Thymus (tissue), 11 donors: ENCODE measurements at regions not wholly inside any gene's neighbourhood (a gene's known extent, or its start where the extent isn't known, plus 50 kb on each side); places are given as distances from the start of the nearest gene placed in this dataset.

ENCODE experiments used
- DNase-seq, 9 donors: peaks; one replicate each; pipeline ENCODE4 v3.0.0-alpha.2; 2013; ENCODE audit warnings: low spot score in 9 of 9, low read depth in 6 of 9, missing footprints in 1 of 9
- H3K27ac ChIP-seq, 2 donors: one replicate each; pipeline ENCODE4 v1.5.1; 2013; ENCODE audit warnings: control low read depth in 1 of 2, low read depth in 1 of 2, low read length in 1 of 2, mild to moderate bottlenecking in 1 of 2, moderate library complexity in 1 of 2
- H3K27me3 ChIP-seq, 2 donors: one replicate each; pipeline ENCODE4 v1.5.1; 2013; ENCODE audit warnings: low read length in 1 of 2; ENCODE audit not compliant: control insufficient read depth in 2 of 2, insufficient read depth in 1 of 2
- H3K36me3 ChIP-seq, 2 donors: one replicate each; pipeline ENCODE4 v1.5.1; 2013; ENCODE audit warnings: low read length in 1 of 2, mild to moderate bottlenecking in 1 of 2, moderate library complexity in 1 of 2; ENCODE audit not compliant: control insufficient read depth in 2 of 2, insufficient read depth in 2 of 2
- H3K4me1 ChIP-seq, 2 donors: one replicate each; pipeline ENCODE4 v1.5.1; 2013; ENCODE audit warnings: low read length in 2 of 2; ENCODE audit not compliant: control insufficient read depth in 2 of 2, insufficient read depth in 2 of 2
- H3K4me3 ChIP-seq, 2 donors: one replicate each; pipeline ENCODE4 v1.5.1; 2013; ENCODE audit warnings: low read length in 2 of 2, control low read depth in 1 of 2, mild to moderate bottlenecking in 1 of 2
- H3K9me3 ChIP-seq, 2 donors: one replicate each; pipeline ENCODE4 v1.5.1; 2013; ENCODE audit warnings: low read length in 1 of 2, mild to moderate bottlenecking in 1 of 2; ENCODE audit not compliant: control insufficient read depth in 2 of 2, insufficient read depth in 1 of 2
- WGBS: extraction: QIAGEN DNeasy Blood & Tissue Kit; methylation state at CpG from one replicate; pipeline ENCODE4 v1.1.7; 2013; 5-methylcytosine and 5-hydroxymethylcytosine counted together
- donor health status: healthy.

- no peaks in the 10 kb centered on the region for H3K9me3 ChIP-seq
- no peaks in the 10 kb centered on the region for H3K4me1 ChIP-seq
- H3K4me3 ChIP-seq: no peak overlapping the region
- DNase-seq: no peak
- no peaks in the 10 kb centered on the region for H3K27me3 ChIP-seq
- WGBS: 96% methylated on average over 4 of the region's 4 CpGs
- no peaks in the 10 kb centered on the region for H3K36me3 ChIP-seq
- no peak overlapping the region for H3K27ac ChIP-seq
Measured at GRCh38 chr1:67626090-67626860, 58.7 kb upstream of the GADD45A start.

DNA sequence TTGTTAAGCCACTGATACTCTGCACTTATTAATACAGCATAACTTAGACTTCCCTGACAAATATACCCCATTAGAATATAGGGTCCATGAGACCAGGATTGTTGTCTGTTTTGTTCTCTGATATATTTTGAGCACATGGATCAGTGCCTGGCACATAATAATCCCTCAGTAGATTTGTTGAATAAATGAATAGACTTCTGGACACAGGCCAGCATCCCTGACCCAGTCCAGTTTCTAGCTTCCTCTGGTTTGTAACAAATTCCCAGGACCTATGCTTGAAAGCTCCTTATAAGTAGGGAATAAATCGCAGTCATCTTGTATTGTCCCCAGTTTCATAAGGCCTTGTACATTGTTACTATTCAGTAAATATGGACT is 58.2 kb upstream of the GADD45A start:
- Histone ChIP-seq H3K9me3 (no peaks in the 10 kb centered on the region), H3K4me3 (no peak overlapping the region), H3K27me3 (no peaks in the 10 kb centered on the region), H3K4me1 (no peaks in the 10 kb centered on the region), H3K27ac (no peak overlapping the region), H3K36me3 (no peaks in the 10 kb centered on the region)
- WGBS: 98% methylated on average over 1 of the region's 1 CpG
- no peak for DNase-seq

- no peaks in the 10 kb centered on the region for H3K4me1 ChIP-seq
- no peaks in the 10 kb centered on the region for H3K36me3 ChIP-seq
- no peaks in the 10 kb centered on the region for H3K9me3 ChIP-seq
- H3K27ac ChIP-seq: no peak overlapping the region
- no peak for DNase-seq
- no peak overlapping the region for H3K4me3 ChIP-seq
- H3K27me3 ChIP-seq: no peaks in the 10 kb centered on the region
- 96% methylated on average over 3 of the region's 3 CpGs for WGBS
Measured at GRCh38 chr1:67627336-67627735, 57.7 kb upstream of the GADD45A start.

DNA sequence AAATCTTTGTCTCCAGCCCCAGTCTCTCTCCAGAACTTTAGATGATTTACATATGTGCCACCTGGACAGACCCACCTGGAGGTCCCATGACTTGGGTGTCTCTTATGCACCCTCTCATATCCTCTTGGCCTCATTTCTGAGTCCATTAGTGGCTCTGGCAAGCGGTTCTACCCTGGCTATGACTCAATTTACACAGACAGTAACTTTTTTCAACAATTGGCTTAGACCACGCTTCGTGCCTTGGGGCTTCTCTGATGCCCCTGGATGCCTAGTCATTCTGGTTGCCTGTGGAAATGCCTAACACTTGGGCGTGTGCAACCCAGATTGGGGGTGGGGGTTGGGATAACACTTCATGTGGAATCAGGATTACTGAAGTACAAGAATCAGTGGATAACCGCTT is 57.1 kb upstream of the GADD45A start:
- no peaks in the 10 kb centered on the region for H3K9me3 ChIP-seq
- H3K36me3 ChIP-seq: no peaks in the 10 kb centered on the region
- no peak overlapping the region for H3K27ac ChIP-seq
- 97% methylated on average over 5 of the region's 5 CpGs for WGBS
- no peak overlapping the region for H3K4me3 ChIP-seq
- H3K27me3 ChIP-seq: no peaks in the 10 kb centered on the region
- H3K4me1 ChIP-seq: no peaks in the 10 kb centered on the region
- DNase-seq: no peak

- Histone ChIP-seq H3K27me3 (no peaks in the 10 kb centered on the region), H3K4me1 (no peaks in the 10 kb centered on the region), H3K36me3 (no peaks in the 10 kb centered on the region), H3K27ac (no peak overlapping the region), H3K4me3 (no peak overlapping the region), H3K9me3 (no peaks in the 10 kb centered on the region)
- WGBS: 93% methylated on average over 1 of the region's 1 CpG
- no peak for DNase-seq
Measured at GRCh38 chr1:67629370-67630075, 55.5 kb upstream of the GADD45A start.

DNA sequence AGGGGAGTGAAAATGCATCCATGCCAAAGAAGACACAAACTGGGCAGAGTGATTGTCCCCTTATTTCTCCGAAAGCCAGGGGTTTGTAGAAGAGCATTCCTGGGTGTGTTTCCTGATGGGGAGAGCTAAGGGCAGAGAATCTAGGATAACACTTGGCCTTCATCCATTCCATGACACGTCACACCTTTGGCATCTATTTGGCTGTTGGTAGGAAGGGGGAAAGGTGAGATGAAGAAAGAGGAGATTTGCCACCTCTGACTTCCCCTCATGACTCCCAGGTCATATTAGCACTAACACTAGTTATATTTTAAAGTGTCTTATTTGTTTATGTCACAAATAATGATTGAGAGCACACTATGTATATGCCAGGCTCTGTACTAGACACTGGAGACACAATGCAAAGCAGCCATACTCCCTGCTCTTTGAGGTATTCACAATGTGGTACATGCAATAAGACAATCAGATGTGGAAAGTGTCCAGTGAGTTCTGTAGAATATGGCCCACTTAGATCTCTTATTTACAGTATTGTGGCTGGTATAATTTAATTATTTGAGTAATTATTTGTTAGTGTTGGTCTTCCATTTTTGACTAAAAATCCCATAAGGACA is 54.5 kb upstream of the GADD45A start:
- no peaks in the 10 kb centered on the region for H3K27me3 ChIP-seq
- peaks cover 0 to 3% of the 10 kb centered on the region in 2 donors for H3K4me1 ChIP-seq
- WGBS: 94% methylated on average over 2 of the region's 2 CpGs
- no peak overlapping the region for H3K27ac ChIP-seq
- H3K36me3 ChIP-seq: no peaks in the 10 kb centered on the region
- DNase-seq: no peak
- no peak overlapping the region for H3K4me3 ChIP-seq
- H3K9me3 ChIP-seq: no peaks in the 10 kb centered on the region

GRCh38 chr1:67632356-67632755 is 52.6 kb upstream of the GADD45A start:
- Histone ChIP-seq H3K4me1 (peaks cover 0 to 6% of the 10 kb centered on the region in 2 donors), H3K27ac (no peak overlapping the region), H3K9me3 (no peaks in the 10 kb centered on the region), H3K4me3 (no peak overlapping the region), H3K36me3 (no peaks in the 10 kb centered on the region), H3K27me3 (no peaks in the 10 kb centered on the region)
- DNase-seq: no peak
- 89% methylated on average over 6 of the region's 6 CpGs for WGBS

GRCh38 chr1:67632811-67633655 is 52.0 kb upstream of the GADD45A start:
- H3K4me1 ChIP-seq: peaks cover 0 to 6% of the 10 kb centered on the region in 2 donors
- no peak for DNase-seq
- no peaks in the 10 kb centered on the region for H3K36me3 ChIP-seq
- no peaks in the 10 kb centered on the region for H3K27me3 ChIP-seq
- H3K4me3 ChIP-seq: no peak overlapping the region
- H3K27ac ChIP-seq: no peak overlapping the region
- 93% methylated on average over 10 of the region's 10 CpGs for WGBS
- no peaks in the 10 kb centered on the region for H3K9me3 ChIP-seq
